K562 (cell line): ENCODE measurements at regions not wholly inside any gene's neighbourhood (a gene's known extent, or its start where the extent isn't known, plus 50 kb on each side); places are given as distances from the start of the nearest gene placed in this dataset.

Experiments used
- ATAC-seq: fragments of 200-7000 bp; cut with Tn5 transposase; 3 replicates; pipeline ENCODE4 v1.9.1; 2020; ENCODE audit warnings: moderate library complexity
- BruUV-seq: library from RNA; stranded (reverse); fragments of 400-500 nt; replicated peaks from 2 replicates; lab custom pipeline; 2021; lab: Mats Ljungman, UMichigan
- CTCF ChIA-PET: fragments of 300-600 bp; formaldehyde crosslinking; extraction: SDS; loops from one replicate; lab custom pipeline; 2021; ENCODE audit warnings: low intra/inter-chr PET ratio; lab: Yijun Ruan, JAX
- POLR2A ChIA-PET: fragments of 300-600, 350-650 bp; sonication (Branson Sonifier 250); formaldehyde crosslinking; extraction: SDS; loops from one replicate; lab custom pipeline; 2021; ENCODE audit warnings: antibody characterized with exemption, inconsistent platforms; lab: Yijun Ruan, JAX
- DNase-seq, 4 experiments: peaks; one replicate each; pipeline versions ENCODE4 v3.0.0 to v3.0.0-alpha.2; 2011 to 2018; ENCODE audit warnings: low spot score in 3 of 4, mixed read lengths in 3 of 4; ENCODE audit errors: extremely low read depth in 1 of 4
- FAIRE-seq: peaks from 2 replicates; lab custom pipeline; 2011; peaks lifted over from hg19 to GRCh38; lab: Jason Lieb, UNC
- H2AFZ ChIP-seq: 2 replicates; pipeline ENCODE4 v1.6.0; 2011; ENCODE audit warnings: low read depth, low read length, control low read depth, inconsistent platforms
- H3K27ac ChIP-seq: fragments of 200-600 bp; 3 replicates; pipeline ENCODE4 v1.8.0; 2011; ENCODE audit warnings: low read depth, mild to moderate bottlenecking, control low read depth, inconsistent platforms, low read length, moderate library complexity, mixed read lengths; ENCODE audit errors: extremely low read depth
- H3K27me3 ChIP-seq, 2 experiments: fragments of 300-600 bp in 1 of 2; 2 replicates in 1 of 2; 3 replicates in 1 of 2; pipeline versions ENCODE4 v1.6.0 to v1.8.0; 2011; ENCODE audit warnings: inconsistent platforms in 2 of 2, low read length in 2 of 2, mild to moderate bottlenecking in 1 of 2, mixed read lengths in 1 of 2, moderate library complexity in 1 of 2; ENCODE audit not compliant: control insufficient read depth in 2 of 2, insufficient read depth in 2 of 2
- H3K36me3 ChIP-seq: fragments of 300-600 bp; 3 replicates; pipeline ENCODE4 v1.8.0; 2011; ENCODE audit warnings: mild to moderate bottlenecking, low read length, inconsistent platforms; ENCODE audit not compliant: control insufficient read depth, insufficient read depth
- H3K4me1 ChIP-seq, 2 experiments: fragments of 200-600 bp in 1 of 2; replicated peaks in 1 of 2; 2 replicates in 1 of 2; 3 replicates in 1 of 2; pipeline versions ENCODE4 v1.5.1 to v1.8.0; 2011; ENCODE audit warnings: inconsistent platforms in 2 of 2, low read length in 2 of 2, mild to moderate bottlenecking in 1 of 2, mixed read lengths in 1 of 2, moderate library complexity in 1 of 2; ENCODE audit not compliant: control insufficient read depth in 2 of 2, insufficient read depth in 2 of 2
- H3K4me2 ChIP-seq: 2 replicates; pipeline ENCODE4 v1.6.1; 2011; ENCODE audit warnings: low read length, control low read depth, inconsistent platforms, mixed read lengths; ENCODE audit not compliant: insufficient read depth
- H3K4me3 ChIP-seq: fragments of 200-600 bp; sonication (generic), shearing (Covaris generic); 2 replicates; pipeline ENCODE4 v1.5.1; 2016; ENCODE audit warnings: control low read depth, inconsistent platforms
- H3K79me2 ChIP-seq: fragments of 200-600 bp; 3 replicates; pipeline ENCODE4 v1.8.0; 2011; ENCODE audit warnings: low read length, inconsistent platforms; ENCODE audit not compliant: control insufficient read depth, insufficient read depth
- H3K9ac ChIP-seq, 2 experiments: 2 replicates each; pipeline versions ENCODE4 v1.6.0 to v1.6.1; 2011; ENCODE audit warnings: low read depth in 2 of 2, low read length in 2 of 2, control low read depth in 1 of 2, inconsistent platforms in 1 of 2, mild to moderate bottlenecking in 1 of 2, mixed read lengths in 1 of 2; ENCODE audit not compliant: insufficient read depth in 1 of 2
- H3K9me1 ChIP-seq: one replicate; pipeline ENCODE4 v1.6.0; 2011; ENCODE audit warnings: inconsistent platforms, mild to moderate bottlenecking, low read length, moderate library complexity; ENCODE audit not compliant: control insufficient read depth, insufficient read depth
- H3K9me3 ChIP-seq: replicated peaks from 2 replicates; pipeline ENCODE4 v1.5.1; 2011; ENCODE audit warnings: low read depth, low read length, inconsistent platforms; ENCODE audit not compliant: control insufficient read depth, insufficient read depth
- H4K20me1 ChIP-seq: replicated peaks from 2 replicates; pipeline ENCODE4 v1.6.1; 2011; ENCODE audit warnings: low read length, inconsistent platforms, mixed read lengths; ENCODE audit not compliant: control insufficient read depth, insufficient read depth
- CBX5 ChIP-seq: IDR thresholded peaks from 2 replicates; pipeline ENCODE4 v1.6.1; 2014; ENCODE audit warnings: low read depth, borderline replicate concordance
- E2F8 ChIP-seq: fragments of 450-650 bp; IDR thresholded peaks from 2 replicates; pipeline ENCODE4 v1.7.1; 2018; ENCODE audit warnings: mild to moderate bottlenecking, low read depth; ENCODE audit not compliant: partially characterized antibody
- EP300 ChIP-seq: IDR thresholded peaks from 2 replicates; pipeline ENCODE4 v1.6.1; 2012; ENCODE audit warnings: low read length, improper control_type of control experiment
- FOXA3 ChIP-seq, 2 experiments: fragments of 450-650 bp in 1 of 2; sonication (generic) in 1 of 2; formaldehyde crosslinking; IDR thresholded peaks in 1 of 2; conservative IDR thresholded peaks in 1 of 2; 2 replicates each; pipeline versions ENCODE4 v1.4.0 to v1.8.0; 2020 to 2022; ENCODE audit warnings: mild to moderate bottlenecking in 2 of 2, missing genetic modification reagents in 1 of 2
- KLF13 ChIP-seq: fragments of 450-650 bp; IDR thresholded peaks from 2 replicates; pipeline ENCODE4 v1.6.1; 2016; ENCODE audit warnings: missing genetic modification characterization, low read depth, mild to moderate bottlenecking, missing compliant biosample characterization, moderate library complexity, borderline replicate concordance
- MAFF ChIP-seq: IDR thresholded peaks from 2 replicates; pipeline ENCODE4 v1.6.1; 2012; ENCODE audit warnings: low read length, improper control_type of control experiment
- NFE2L1 ChIP-seq: fragments of 450-650 bp; IDR thresholded peaks from 2 replicates; pipeline ENCODE4 v1.6.1; 2016; ENCODE audit warnings: missing genetic modification characterization, low read depth, mild to moderate bottlenecking, missing compliant biosample characterization, moderate library complexity, borderline replicate concordance
- NFXL1 ChIP-seq: fragments of 450-650 bp; formaldehyde crosslinking; IDR thresholded peaks from 2 replicates; pipeline ENCODE4 v1.4.0; 2021; ENCODE audit warnings: mild to moderate bottlenecking
- NR4A1 ChIP-seq, 2 experiments: fragments of 250-450 bp in 1 of 2; fragments of 450-650 bp in 1 of 2; sonication (Bioruptor Pico) in 1 of 2; IDR thresholded peaks; 2 replicates each; pipeline versions ENCODE4 v1.4.0 to v1.6.1; 2016 to 2020; ENCODE audit warnings: mild to moderate bottlenecking in 2 of 2, missing compliant biosample characterization in 1 of 2, missing genetic modification characterization in 1 of 2, moderate library complexity in 1 of 2
- RBM39 ChIP-seq: fragments of 200-400 bp; formaldehyde crosslinking; optimal IDR thresholded peaks from 2 replicates; pipeline ENCODE3; 2018; ENCODE audit warnings: low read depth, low read length
- SIX5 ChIP-seq, 2 experiments: IDR thresholded peaks; 2 replicates each; pipeline ENCODE4 v1.6.1; 2011; ENCODE audit warnings: low read length in 2 of 2, borderline replicate concordance in 1 of 2, low read depth in 1 of 2, mild to moderate bottlenecking in 1 of 2, moderate library complexity in 1 of 2; ENCODE audit not compliant: insufficient read depth in 1 of 2
- SMAD2 ChIP-seq: fragments of 150-350 bp; IDR thresholded peaks from 2 replicates; pipeline ENCODE4 v1.6.1; 2014; ENCODE audit warnings: low read depth, mild to moderate bottlenecking, low read length
- SRSF9 ChIP-seq: fragments of 200-400 bp; formaldehyde crosslinking; IDR thresholded peaks from 2 replicates; pipeline ENCODE4 v1.6.1; 2017; ENCODE audit warnings: low read depth, low read length, borderline replicate concordance
- ZNF12 ChIP-seq: sonication (generic); formaldehyde crosslinking; IDR thresholded peaks from 2 replicates; pipeline ENCODE4 v1.4.0; 2020; ENCODE audit warnings: mild to moderate bottlenecking, missing genetic modification reagents
- ZNF165 ChIP-seq: fragments of 250-450 bp; sonication (Bioruptor Pico); IDR thresholded peaks from 2 replicates; pipeline ENCODE4 v1.4.0; 2020; ENCODE audit warnings: borderline replicate concordance
- ZNF174 ChIP-seq: fragments of 250-450 bp; sonication (Bioruptor Pico); IDR thresholded peaks from 2 replicates; pipeline ENCODE4 v1.4.0; 2020; ENCODE audit warnings: mild to moderate bottlenecking
- ZSCAN32 ChIP-seq: fragments of 450-650 bp; formaldehyde crosslinking; IDR thresholded peaks from 2 replicates; pipeline ENCODE4 v1.4.0; 2020; ENCODE audit warnings: mild to moderate bottlenecking, moderate library complexity
- WGBS: fragments of 100-300 bp; shearing (Covaris generic); methylation state at CpG from one replicate; pipeline ENCODE4 v1.1.6; 2016; ENCODE audit warnings: low coverage, mixed read lengths; ENCODE audit not compliant: insufficient coverage; ENCODE audit errors: missing lambda C conversion rate; 5-methylcytosine and 5-hydroxymethylcytosine counted together
- in situ Hi-C: fragments of 300-500 bp; cut with MboI; formaldehyde crosslinking; loops from 4 replicates; pipeline ENCODE4 v1.15.0; 2018; ENCODE audit warnings: inconsistent platforms, mixed read lengths
- intact Hi-C: fragments of 100-400 bp; cut with micrococcal nuclease; formaldehyde crosslinking; loops from 2 replicates; pipeline ENCODE4 v1.14.2; 2022

- no TSS peak for BruUV-seq
- no peaks in the 10 kb centered on the region for H3K9me1 ChIP-seq
- H3K36me3 ChIP-seq = no peaks in the 10 kb centered on the region
- no peak for DNase-seq
- no peaks in the 10 kb centered on the region for H3K79me2 ChIP-seq
- H3K4me3 ChIP-seq = no peak overlapping the region
- CTCF ChIA-PET = no interaction called here
- 0% methylated on average over 10 of the region's 10 CpGs for WGBS
- no peak for FAIRE-seq
- no peak overlapping the region for H3K9ac ChIP-seq
- intact Hi-C loops = no loop called here
- H3K4me2 ChIP-seq = no peak overlapping the region
- H3K9me3 ChIP-seq = peaks cover 7% of the 10 kb centered on the region; the same call in 1 of the 2 replicates
- ATAC-seq = no peak
- H3K27ac ChIP-seq = no peak overlapping the region
- peaks cover 44 to 74% of the 10 kb centered on the region in 2 experiments for H3K27me3 ChIP-seq
- POLR2A ChIA-PET = no interaction called here
- H4K20me1 ChIP-seq = no peaks in the 10 kb centered on the region
- no peaks in the 10 kb centered on the region; a peak in 1 of 5 replicates for H3K4me1 ChIP-seq
- in situ Hi-C loops = no loop called here
- H2AFZ ChIP-seq = no peak overlapping the region
- TF ChIP-seq SIX5 (IDR thresholded peaks at IDR 0.05; ENCODE audit: borderline replicate concordance in 1 of 2, insufficient read depth in 1 of 2, low read depth in 1 of 2, low read length in 2 of 2) (no peak), ZSCAN32 (CRISPR knock-in tag) (no peak), MAFF (no peak), E2F8 (no peak), NR4A1 (CRISPR knock-in tag; IDR thresholded peaks at IDR 0.05) (no peak), NR4A1 (tag; IDR thresholded peaks at IDR 0.05) (no peak), NFXL1 (no peak), KLF13 (tag) (no peak), ZNF174 (CRISPR knock-in tag) (no peak), NFE2L1 (tag) (no peak), RBM39 (no peak), SRSF9 (no peak), ZNF165 (CRISPR knock-in tag) (no peak), ZNF12 (CRISPR knock-in tag) (no peak), SMAD2 (no peak), EP300 (no peak), CBX5 (no peak), FOXA3 (CRISPR knock-in tag; conservative IDR thresholded peaks at IDR 0.05 in 1 of 2, IDR thresholded peaks at IDR 0.05 in 1 of 2) (no peak)
Measured at GRCh38 chr6:167685654-167686053, 141.1 kb upstream of the AFDN start.
